H9 (cell line): ENCODE measurements at regions not wholly inside any gene's neighbourhood (a gene's known extent, or its start where the extent isn't known, plus 50 kb on each side); places are given as distances from the start of the nearest gene placed in this dataset.

Source experiments
- DNase-seq: peaks from one replicate; pipeline ENCODE4 v3.0.0-alpha.2; 2017
- H2AFZ ChIP-seq: one replicate; pipeline ENCODE4 v1.6.1; 2013; ENCODE audit warnings: mild to moderate bottlenecking, low read length, control low read depth, moderate library complexity
- H2AK5ac ChIP-seq: 2 replicates; pipeline ENCODE4 v1.6.1; 2013; ENCODE audit warnings: low read length, control low read depth, mixed read lengths; ENCODE audit not compliant: insufficient read length
- H2BK120ac ChIP-seq: one replicate; pipeline ENCODE4 v1.6.1; 2013; ENCODE audit warnings: low read depth, mild to moderate bottlenecking, low read length, control low read depth, inconsistent platforms; ENCODE audit not compliant: poor library complexity, severe bottlenecking
- H2BK12ac ChIP-seq: 2 replicates; pipeline ENCODE4 v1.6.1; 2013; ENCODE audit warnings: low read length, control low read depth, mixed read lengths, low read depth; ENCODE audit not compliant: insufficient read length
- H2BK15ac ChIP-seq: 2 replicates; pipeline ENCODE4 v1.6.1; 2013; ENCODE audit warnings: low read depth, low read length, control low read depth
- H2BK20ac ChIP-seq: one replicate; pipeline ENCODE4 v1.6.1; 2013; ENCODE audit warnings: low read depth, mild to moderate bottlenecking, low read length, control low read depth, inconsistent platforms; ENCODE audit not compliant: poor library complexity, severe bottlenecking
- H2BK5ac ChIP-seq: 2 replicates; pipeline ENCODE4 v1.6.1; 2013; ENCODE audit warnings: low read length, control low read depth, mixed read lengths; ENCODE audit not compliant: insufficient read length
- H3K14ac ChIP-seq: 2 replicates; pipeline ENCODE4 v1.6.1; 2013; ENCODE audit warnings: low read length, control low read depth; ENCODE audit not compliant: insufficient read depth
- H3K18ac ChIP-seq: 2 replicates; pipeline ENCODE4 v1.6.1; 2013; ENCODE audit warnings: low read depth, mild to moderate bottlenecking, mixed read lengths, low read length, control low read depth; ENCODE audit not compliant: insufficient read length
- H3K23ac ChIP-seq: 2 replicates; pipeline ENCODE4 v1.6.1; 2013; ENCODE audit warnings: low read length, control low read depth, mixed read lengths, low read depth; ENCODE audit not compliant: insufficient read length
- H3K23me2 ChIP-seq: 2 replicates; pipeline ENCODE4 v1.6.1; 2013; ENCODE audit warnings: low read depth, mild to moderate bottlenecking, mixed read lengths, low read length, control low read depth; ENCODE audit not compliant: insufficient read length, poor library complexity, severe bottlenecking
- H3K27ac ChIP-seq: 2 replicates; pipeline ENCODE4 v1.5.1; 2013; ENCODE audit warnings: low read length, control low read depth, mixed read lengths, low read depth; ENCODE audit not compliant: insufficient read length
- H3K27me3 ChIP-seq: 2 replicates; pipeline ENCODE4 v1.6.1; 2013; ENCODE audit warnings: low read length, control low read depth, inconsistent platforms; ENCODE audit not compliant: insufficient read depth
- H3K4ac ChIP-seq: 2 replicates; pipeline ENCODE4 v1.6.1; 2013; ENCODE audit warnings: low read depth, mild to moderate bottlenecking, control low read depth, inconsistent platforms, low read length, moderate library complexity
- H3K4me1 ChIP-seq: 2 replicates; pipeline ENCODE4 v1.6.1; 2013; ENCODE audit warnings: low read length, control low read depth, inconsistent platforms; ENCODE audit not compliant: insufficient read depth
- H3K4me2 ChIP-seq: 2 replicates; pipeline ENCODE4 v1.6.1; 2013; ENCODE audit warnings: low read length, control low read depth, mixed read lengths; ENCODE audit not compliant: insufficient read length, insufficient read depth
- H3K56ac ChIP-seq: 2 replicates; pipeline ENCODE4 v1.6.1; 2013; ENCODE audit warnings: low read depth, mild to moderate bottlenecking, mixed read lengths, low read length, control low read depth; ENCODE audit not compliant: insufficient read length
- H3K79me1 ChIP-seq: 2 replicates; pipeline ENCODE4 v1.6.1; 2013; ENCODE audit warnings: low read depth, mild to moderate bottlenecking, moderate library complexity, low read length, control low read depth, inconsistent platforms; ENCODE audit not compliant: insufficient read depth, poor library complexity, severe bottlenecking
- H3K79me2 ChIP-seq: 2 replicates; pipeline ENCODE4 v1.6.1; 2013; ENCODE audit warnings: low read length, control low read depth, inconsistent platforms; ENCODE audit not compliant: insufficient read depth
- H3K9ac ChIP-seq: 2 replicates; pipeline ENCODE4 v1.6.1; 2013; ENCODE audit warnings: low read length, control low read depth, mixed read lengths; ENCODE audit not compliant: insufficient read length; ENCODE audit errors: extremely low read depth
- H3K9me3 ChIP-seq: one replicate; pipeline ENCODE4 v1.6.1; 2013; ENCODE audit warnings: low read depth, low read length, inconsistent platforms; ENCODE audit not compliant: control insufficient read depth
- H3T11ph ChIP-seq: one replicate; pipeline ENCODE4 v1.6.1; 2013; ENCODE audit warnings: mild to moderate bottlenecking, low read length, control low read depth, inconsistent platforms
- H4K20me1 ChIP-seq: one replicate; pipeline ENCODE4 v1.6.1; 2013; ENCODE audit not compliant: control insufficient read depth, insufficient read length, insufficient read depth
- H4K5ac ChIP-seq: 2 replicates; pipeline ENCODE4 v1.6.1; 2013; ENCODE audit warnings: low read depth, mild to moderate bottlenecking, mixed read lengths, low read length, control low read depth; ENCODE audit not compliant: insufficient read length
- H4K8ac ChIP-seq: replicated peaks from 2 replicates; pipeline ENCODE4 v1.6.1; 2013; ENCODE audit warnings: low read length, control low read depth, mixed read lengths, low read depth; ENCODE audit not compliant: insufficient read length
- H4K91ac ChIP-seq: 2 replicates; pipeline ENCODE4 v1.6.1; 2013; ENCODE audit warnings: low read depth, mild to moderate bottlenecking, moderate library complexity, mixed read lengths, low read length, control low read depth; ENCODE audit not compliant: insufficient read length
- H3K27ac Mint-ChIP-seq, 3 experiments: 2 replicates in 2 of 3; 3 replicates in 1 of 3; pipeline ENCODE4 v1.8.0; 2020 to 2021; ENCODE audit warnings: mixed read lengths in 3 of 3, mild to moderate bottlenecking in 1 of 3, moderate library complexity in 1 of 3
- H3K27me3 Mint-ChIP-seq: 2 replicates; pipeline ENCODE4 v1.8.0; 2021; ENCODE audit warnings: low read depth, mild to moderate bottlenecking, moderate library complexity, mixed read lengths
- H3K36me3 Mint-ChIP-seq, 3 experiments: 2 replicates in 2 of 3; 3 replicates in 1 of 3; pipeline ENCODE4 v1.8.0; 2020 to 2021; ENCODE audit warnings: low read depth in 3 of 3, mixed read lengths in 3 of 3; ENCODE audit not compliant: insufficient read depth in 1 of 3
- H3K4me1 Mint-ChIP-seq, 2 experiments: 2 replicates each; pipeline ENCODE4 v1.8.0; 2020; ENCODE audit warnings: mixed read lengths in 2 of 2
- H3K4me3 Mint-ChIP-seq, 2 experiments: 2 replicates in 1 of 2; 3 replicates in 1 of 2; pipeline ENCODE4 v1.8.0; 2020 to 2021; ENCODE audit warnings: mild to moderate bottlenecking in 2 of 2, mixed read lengths in 2 of 2, moderate library complexity in 1 of 2
- H3K9me3 Mint-ChIP-seq, 2 experiments: 2 replicates in 1 of 2; 3 replicates in 1 of 2; pipeline ENCODE4 v1.8.0; 2020; ENCODE audit warnings: mild to moderate bottlenecking in 2 of 2, mixed read lengths in 2 of 2, moderate library complexity in 1 of 2
- CTCF ChIP-seq: fragments of 200-600 bp; sonication (generic); conservative IDR thresholded peaks from 3 replicates; pipeline ENCODE4 v1.8.0; 2021; ENCODE audit warnings: antibody characterized with exemption, mild to moderate bottlenecking
- WGBS: extraction: QIAGEN DNeasy Blood & Tissue Kit; methylation state at CpG from one replicate; pipeline ENCODE4 v1.1.7; 2013; ENCODE audit warnings: missing lambda C conversion rate, low lambda C conversion rate, mixed read lengths; ENCODE audit not compliant: insufficient read length; ENCODE audit errors: extremely low coverage; 5-methylcytosine and 5-hydroxymethylcytosine counted together

DNA sequence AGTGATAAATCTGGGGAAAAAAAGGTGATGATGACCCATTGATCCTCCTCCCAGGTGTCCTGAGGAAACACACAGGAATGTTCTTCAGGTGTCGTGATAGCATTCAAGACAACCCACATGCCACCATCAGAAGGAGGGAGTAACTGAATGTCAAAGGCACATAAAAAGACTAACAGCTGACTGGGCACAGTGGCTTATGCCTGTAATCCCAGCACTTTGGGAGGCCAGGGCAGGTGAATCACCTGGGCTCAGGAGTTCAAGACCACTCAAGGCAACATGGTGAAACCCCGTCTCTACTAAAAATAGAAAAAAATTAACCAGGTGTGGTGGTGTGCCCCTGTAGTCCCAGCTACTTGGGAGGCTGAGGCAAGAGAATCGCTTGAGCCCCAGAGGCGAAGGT, 82.3 kb upstream of the CST7 start:
- TF ChIP-seq CTCF = no peak
- H4K91ac ChIP-seq = no peak overlapping the region
- DNase-seq = no peak
- H3K4ac ChIP-seq = no peak overlapping the region
- H2BK120ac ChIP-seq = no peak overlapping the region
- no peak overlapping the region for H4K8ac ChIP-seq
- no peak overlapping the region for H3K27ac Mint-ChIP-seq
- no peak overlapping the region for H3K56ac ChIP-seq
- no peaks in the 10 kb centered on the region for H3K79me2 ChIP-seq
- H3K4me2 ChIP-seq = no peak overlapping the region
- H3K9me3 ChIP-seq = peaks cover 23% of the 10 kb centered on the region
- H3K27me3 Mint-ChIP-seq = peaks cover 2% of the 10 kb centered on the region
- H3K9ac ChIP-seq = no peak overlapping the region
- no peak overlapping the region for H2BK12ac ChIP-seq
- no peak overlapping the region for H3K23ac ChIP-seq
- no peak overlapping the region for H3K18ac ChIP-seq
- H2BK20ac ChIP-seq = no peak overlapping the region
- H3K79me1 ChIP-seq = no peaks in the 10 kb centered on the region
- H2BK15ac ChIP-seq = no peak overlapping the region
- no peaks in the 10 kb centered on the region for H3K4me1 ChIP-seq
- H4K20me1 ChIP-seq = no peaks in the 10 kb centered on the region
- no peaks in the 10 kb centered on the region for H3K4me1 Mint-ChIP-seq
- no peak overlapping the region for H2BK5ac ChIP-seq
- H3K23me2 ChIP-seq = no peaks in the 10 kb centered on the region
- no peak overlapping the region for H3K4me3 Mint-ChIP-seq
- H2AK5ac ChIP-seq = no peak overlapping the region
- no peak overlapping the region for H3K14ac ChIP-seq
- H3K27me3 ChIP-seq = no peaks in the 10 kb centered on the region
- no peak overlapping the region for H3K27ac ChIP-seq
- no peak overlapping the region for H2AFZ ChIP-seq
- peaks cover 9 to 18% (median 9%) of the 10 kb centered on the region in 3 experiments; a peak in 6 of 7 replicates for H3K36me3 Mint-ChIP-seq
- WGBS = no CpG with 5 or more reads among the region's 4 CpGs
- no peak overlapping the region for H4K5ac ChIP-seq
- H3T11ph ChIP-seq = no peak overlapping the region
- H3K9me3 Mint-ChIP-seq = peaks cover 39 to 45% of the 10 kb centered on the region in 2 experiments
